Loucy (cell line): ENCODE measurements at regions not wholly inside any gene's neighbourhood (a gene's known extent, or its start where the extent isn't known, plus 50 kb on each side); places are given as distances from the start of the nearest gene placed in this dataset.

Experiments
- EZH2phosphoT487 ChIP-seq: fragments of 200-600 bp; IDR thresholded peaks from 2 replicates; pipeline ENCODE4 v1.6.1; 2018; ENCODE audit warnings: antibody characterized with exemption, mild to moderate bottlenecking, moderate library complexity, borderline replicate concordance
- TF ChIP-seq, protein P1 (sequence below): fragments of 200-600 bp; sonication (generic); conservative IDR thresholded peaks from 2 replicates; pipeline ENCODE4 v1.5.1; 2014; ENCODE audit warnings: mild to moderate bottlenecking, antibody characterized with exemption, low read length

DNA sequence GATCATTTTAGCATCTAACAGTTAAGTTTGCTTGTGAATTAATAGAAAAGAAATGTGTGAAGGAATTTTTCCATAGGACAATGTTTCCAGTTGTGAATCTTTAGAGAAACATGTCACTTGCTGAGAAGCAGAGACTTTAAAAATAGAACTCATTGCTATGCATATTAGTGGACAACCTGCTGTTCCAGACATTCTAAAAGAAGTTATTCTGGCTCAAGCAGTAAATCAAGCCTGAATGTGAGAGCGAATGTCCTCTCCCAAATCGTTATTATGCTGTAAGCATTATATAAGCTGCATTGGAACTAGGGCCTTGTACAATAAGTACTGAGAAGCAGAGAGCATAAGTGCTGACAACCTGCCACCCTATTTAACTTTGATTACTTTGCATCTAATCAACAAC, 990.9 kb downstream of the PLOD2 start:
- TF ChIP-seq, protein P1, sequence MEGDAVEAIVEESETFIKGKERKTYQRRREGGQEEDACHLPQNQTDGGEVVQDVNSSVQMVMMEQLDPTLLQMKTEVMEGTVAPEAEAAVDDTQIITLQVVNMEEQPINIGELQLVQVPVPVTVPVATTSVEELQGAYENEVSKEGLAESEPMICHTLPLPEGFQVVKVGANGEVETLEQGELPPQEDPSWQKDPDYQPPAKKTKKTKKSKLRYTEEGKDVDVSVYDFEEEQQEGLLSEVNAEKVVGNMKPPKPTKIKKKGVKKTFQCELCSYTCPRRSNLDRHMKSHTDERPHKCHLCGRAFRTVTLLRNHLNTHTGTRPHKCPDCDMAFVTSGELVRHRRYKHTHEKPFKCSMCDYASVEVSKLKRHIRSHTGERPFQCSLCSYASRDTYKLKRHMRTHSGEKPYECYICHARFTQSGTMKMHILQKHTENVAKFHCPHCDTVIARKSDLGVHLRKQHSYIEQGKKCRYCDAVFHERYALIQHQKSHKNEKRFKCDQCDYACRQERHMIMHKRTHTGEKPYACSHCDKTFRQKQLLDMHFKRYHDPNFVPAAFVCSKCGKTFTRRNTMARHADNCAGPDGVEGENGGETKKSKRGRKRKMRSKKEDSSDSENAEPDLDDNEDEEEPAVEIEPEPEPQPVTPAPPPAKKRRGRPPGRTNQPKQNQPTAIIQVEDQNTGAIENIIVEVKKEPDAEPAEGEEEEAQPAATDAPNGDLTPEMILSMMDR, result no peak
- no peak for TF ChIP-seq EZH2phosphoT487
